ENCODE measurements at regions not wholly inside any gene's neighbourhood (a gene's known extent, or its start where the extent isn't known, plus 50 kb on each side); places are given as distances from the start of the nearest gene placed in this dataset.

GRCh38 chr13:106241974-106242953 is 293.2 kb downstream of the EFNB2 start:
- no peak for DNase-seq (ENCODE audit: low read depth in 2 of 3, low spot score in 2 of 3)

GRCh38 chr13:106238690-106239089 is 296.8 kb downstream of the EFNB2 start:
- DNase-seq (ENCODE audit: low read depth in 2 of 3, low spot score in 2 of 3), result no peak

- DNase-seq (ENCODE audit: low read depth in 2 of 3, low spot score in 2 of 3), result no peak
These were observed 300.8 kb downstream of the EFNB2 start for GRCh38 chr13:106234636-106235035.

- DNase-seq (ENCODE audit: low read depth in 2 of 3, low spot score in 2 of 3), result no peak
These were observed 302.2 kb downstream of the EFNB2 start for GRCh38 chr13:106233134-106233735.

- no peak for DNase-seq (ENCODE audit: low read depth in 2 of 3, low spot score in 2 of 3)
These were observed 302.8 kb downstream of the EFNB2 start for GRCh38 chr13:106232681-106233080.

GRCh38 chr13:106230450-106230849 is 305.0 kb downstream of the EFNB2 start:
- DNase-seq (ENCODE audit: low read depth in 2 of 3, low spot score in 2 of 3), result no peak

GRCh38 chr13:106225126-106225525 is 310.3 kb downstream of the EFNB2 start:
- DNase-seq (ENCODE audit: low read depth in 2 of 3, low spot score in 2 of 3), result no peak

GRCh38 chr13:106220211-106220610 is 315.3 kb downstream of the EFNB2 start:
- no peak for DNase-seq (ENCODE audit: low read depth in 2 of 3, low spot score in 2 of 3)

- no peak for DNase-seq (ENCODE audit: low read depth in 2 of 3, low spot score in 2 of 3)
These were observed 322.3 kb downstream of the EFNB2 start for GRCh38 chr13:106213028-106213757.

- no peak for DNase-seq (ENCODE audit: low read depth in 2 of 3, low spot score in 2 of 3)
These were observed 323.0 kb downstream of the EFNB2 start for GRCh38 chr13:106212386-106213010.

- no peak for DNase-seq (ENCODE audit: low read depth in 2 of 3, low spot score in 2 of 3)
These were observed 325.1 kb downstream of the EFNB2 start for GRCh38 chr13:106210324-106210723.

- DNase-seq (ENCODE audit: low read depth in 2 of 3, low spot score in 2 of 3), result no peak
These were observed 329.6 kb downstream of the EFNB2 start for GRCh38 chr13:106205871-106206270.

- DNase-seq (ENCODE audit: low read depth in 2 of 3, low spot score in 2 of 3), result no peak
These were observed 338.0 kb downstream of the EFNB2 start for GRCh38 chr13:106197496-106197895.

- DNase-seq (ENCODE audit: low read depth in 2 of 3, low spot score in 2 of 3), result no peak
These were observed 347.9 kb downstream of the EFNB2 start for GRCh38 chr13:106187501-106188095.

- DNase-seq (ENCODE audit: low read depth in 2 of 3, low spot score in 2 of 3), result no peak
These were observed 348.4 kb downstream of the EFNB2 start for GRCh38 chr13:106187101-106187500.

GRCh38 chr13:106186366-106187030 is 349.0 kb downstream of the EFNB2 start:
- no peak for DNase-seq (ENCODE audit: low read depth in 2 of 3, low spot score in 2 of 3)

- DNase-seq (ENCODE audit: low read depth in 2 of 3, low spot score in 2 of 3), result no peak
These were observed 350.7 kb downstream of the EFNB2 start for GRCh38 chr13:106184790-106185189.

GRCh38 chr13:106183410-106184065 is 351.9 kb downstream of the EFNB2 start:
- DNase-seq (ENCODE audit: low read depth in 2 of 3, low spot score in 2 of 3), result no peak

- DNase-seq (ENCODE audit: low read depth in 2 of 3, low spot score in 2 of 3), result no peak
These were observed 353.1 kb downstream of the EFNB2 start for GRCh38 chr13:106182404-106182803.

- DNase-seq (ENCODE audit: low read depth in 2 of 3, low spot score in 2 of 3), result no peak
These were observed 356.6 kb downstream of the EFNB2 start for GRCh38 chr13:106178816-106179215.
